ENCODE measurements at regions not wholly inside any gene's neighbourhood (a gene's known extent, or its start where the extent isn't known, plus 50 kb on each side); places are given as distances from the start of the nearest gene placed in this dataset.
A peak's percentile ranks its signal among the peaks of the same experiment; 100 is the strongest.

GRCh38 chr1:5343256-5344020 is 648.8 kb downstream of the NPHP4 start:
- Mint-ChIP-seq H3K4me1 (ENCODE audit: low read depth) (peaks cover 15% of the 10 kb centered on the region), H3K36me3 (peaks cover 6% of the 10 kb centered on the region), H3K27me3 (no peaks in the 10 kb centered on the region), H3K27ac (no peak overlapping the region), H3K4me3 (no peak overlapping the region), H3K9me3 (ENCODE audit: low read depth) (peaks cover 8% of the 10 kb centered on the region)

- H3K9me3 Mint-ChIP-seq (ENCODE audit: low read depth), result peaks cover 8% of the 10 kb centered on the region
- H3K36me3 Mint-ChIP-seq, result peaks cover 6% of the 10 kb centered on the region
- peaks cover 20% of the 10 kb centered on the region for H3K4me1 Mint-ChIP-seq (ENCODE audit: low read depth)
- H3K4me3 Mint-ChIP-seq, result no peak overlapping the region
- H3K27me3 Mint-ChIP-seq, result no peaks in the 10 kb centered on the region
- H3K27ac Mint-ChIP-seq, result no peak overlapping the region
These were observed 649.4 kb downstream of the NPHP4 start for GRCh38 chr1:5342830-5343229.

GRCh38 chr1:5342172-5342571 is 650.1 kb downstream of the NPHP4 start:
- Mint-ChIP-seq H3K4me1 (ENCODE audit: low read depth) (peaks cover 26% of the 10 kb centered on the region), H3K9me3 (ENCODE audit: low read depth) (peaks cover 4% of the 10 kb centered on the region), H3K27ac (no peak overlapping the region), H3K36me3 (peaks cover 6% of the 10 kb centered on the region), H3K4me3 (no peak overlapping the region), H3K27me3 (no peaks in the 10 kb centered on the region)

- Mint-ChIP-seq H3K36me3 (peaks cover 2% of the 10 kb centered on the region), H3K4me3 (no peak overlapping the region), H3K4me1 (ENCODE audit: low read depth) (peaks cover 29% of the 10 kb centered on the region), H3K27ac (no peak overlapping the region), H3K9me3 (ENCODE audit: low read depth) (no peaks in the 10 kb centered on the region), H3K27me3 (no peaks in the 10 kb centered on the region)
These were observed 650.8 kb downstream of the NPHP4 start for GRCh38 chr1:5341471-5341870.

GRCh38 chr1:5340560-5341130 is 651.6 kb downstream of the NPHP4 start:
- Mint-ChIP-seq H3K27ac (no peak overlapping the region), H3K4me1 (ENCODE audit: low read depth) (peaks cover 32% of the 10 kb centered on the region), H3K36me3 (no peaks in the 10 kb centered on the region), H3K4me3 (no peak overlapping the region), H3K27me3 (no peaks in the 10 kb centered on the region), H3K9me3 (ENCODE audit: low read depth) (no peaks in the 10 kb centered on the region)

- peaks cover 4% of the 10 kb centered on the region for H3K9me3 Mint-ChIP-seq (ENCODE audit: low read depth)
- peaks cover 32% of the 10 kb centered on the region for H3K4me1 Mint-ChIP-seq (ENCODE audit: low read depth)
- no peak overlapping the region for H3K27ac Mint-ChIP-seq
- no peaks in the 10 kb centered on the region for H3K27me3 Mint-ChIP-seq
- no peak overlapping the region for H3K4me3 Mint-ChIP-seq
- H3K36me3 Mint-ChIP-seq, result peaks cover 2% of the 10 kb centered on the region
These were observed 653.8 kb downstream of the NPHP4 start for GRCh38 chr1:5338466-5338865.

GRCh38 chr1:5333291-5333690 is 658.9 kb downstream of the NPHP4 start:
- no peak overlapping the region for H3K4me3 Mint-ChIP-seq
- H3K36me3 Mint-ChIP-seq, result peaks cover 2% of the 10 kb centered on the region
- peaks cover 4% of the 10 kb centered on the region for H3K9me3 Mint-ChIP-seq (ENCODE audit: low read depth)
- peaks cover 55% of the 10 kb centered on the region for H3K4me1 Mint-ChIP-seq (ENCODE audit: low read depth)
- no peak overlapping the region for H3K27ac Mint-ChIP-seq
- no peaks in the 10 kb centered on the region for H3K27me3 Mint-ChIP-seq

GRCh38 chr1:5331101-5331500 is 661.1 kb downstream of the NPHP4 start:
- H3K9me3 Mint-ChIP-seq (ENCODE audit: low read depth), result peaks cover 17% of the 10 kb centered on the region
- no peak overlapping the region for H3K4me3 Mint-ChIP-seq
- H3K27ac Mint-ChIP-seq, result no peak overlapping the region
- peaks cover 20% of the 10 kb centered on the region for H3K36me3 Mint-ChIP-seq
- peaks cover 52% of the 10 kb centered on the region for H3K4me1 Mint-ChIP-seq (ENCODE audit: low read depth)
- H3K27me3 Mint-ChIP-seq, result no peaks in the 10 kb centered on the region

GRCh38 chr1:5329068-5329739 is 663.0 kb downstream of the NPHP4 start:
- H3K4me1 Mint-ChIP-seq (ENCODE audit: low read depth), result peaks cover 60% of the 10 kb centered on the region
- H3K27me3 Mint-ChIP-seq, result no peaks in the 10 kb centered on the region
- H3K4me3 Mint-ChIP-seq, result peak overlapping the region; percentile 24
- peak overlapping the region; percentile 93 for H3K27ac Mint-ChIP-seq
- H3K36me3 Mint-ChIP-seq, result peaks cover 20% of the 10 kb centered on the region
- H3K9me3 Mint-ChIP-seq (ENCODE audit: low read depth), result peaks cover 17% of the 10 kb centered on the region

GRCh38 chr1:5324883-5325282 is 667.3 kb downstream of the NPHP4 start:
- H3K27me3 Mint-ChIP-seq, result no peaks in the 10 kb centered on the region
- peaks cover 32% of the 10 kb centered on the region for H3K9me3 Mint-ChIP-seq (ENCODE audit: low read depth)
- H3K4me1 Mint-ChIP-seq (ENCODE audit: low read depth), result peaks cover 44% of the 10 kb centered on the region
- no peak overlapping the region for H3K4me3 Mint-ChIP-seq
- peaks cover 23% of the 10 kb centered on the region for H3K36me3 Mint-ChIP-seq
- no peak overlapping the region for H3K27ac Mint-ChIP-seq

GRCh38 chr1:5318143-5318816 is 663.9 kb downstream of the AJAP1 start:
- H3K27me3 Mint-ChIP-seq, result no peaks in the 10 kb centered on the region
- H3K27ac Mint-ChIP-seq, result no peak overlapping the region
- H3K9me3 Mint-ChIP-seq (ENCODE audit: low read depth), result peaks cover 18% of the 10 kb centered on the region
- no peaks in the 10 kb centered on the region for H3K4me1 Mint-ChIP-seq (ENCODE audit: low read depth)
- H3K36me3 Mint-ChIP-seq, result peaks cover 5% of the 10 kb centered on the region
- no peak overlapping the region for H3K4me3 Mint-ChIP-seq

GRCh38 chr1:5317391-5317790 is 663.0 kb downstream of the AJAP1 start:
- peaks cover 5% of the 10 kb centered on the region for H3K36me3 Mint-ChIP-seq
- H3K27me3 Mint-ChIP-seq, result no peaks in the 10 kb centered on the region
- H3K27ac Mint-ChIP-seq, result no peak overlapping the region
- H3K4me3 Mint-ChIP-seq, result no peak overlapping the region
- no peaks in the 10 kb centered on the region for H3K4me1 Mint-ChIP-seq (ENCODE audit: low read depth)
- peaks cover 18% of the 10 kb centered on the region for H3K9me3 Mint-ChIP-seq (ENCODE audit: low read depth)

- no peak overlapping the region for H3K4me3 Mint-ChIP-seq
- H3K36me3 Mint-ChIP-seq, result no peaks in the 10 kb centered on the region
- no peaks in the 10 kb centered on the region for H3K27me3 Mint-ChIP-seq
These were observed 658.5 kb downstream of the AJAP1 start for GRCh38 chr1:5312862-5313261.

GRCh38 chr1:5312293-5312674 is 657.9 kb downstream of the AJAP1 start:
- Mint-ChIP-seq H3K36me3 (no peaks in the 10 kb centered on the region), H3K27ac (no peak overlapping the region), H3K27me3 (no peaks in the 10 kb centered on the region), H3K4me3 (no peak overlapping the region), H3K9me3 (ENCODE audit: low read depth) (no peaks in the 10 kb centered on the region), H3K4me1 (ENCODE audit: low read depth) (peaks cover 5% of the 10 kb centered on the region)

More at GRCh38 chr1:5312862-5313261, 658.5 kb downstream of the AJAP1 start:
- no peak overlapping the region for H3K27ac Mint-ChIP-seq
- H3K9me3 Mint-ChIP-seq (ENCODE audit: low read depth), result no peaks in the 10 kb centered on the region
- peaks cover 5% of the 10 kb centered on the region for H3K4me1 Mint-ChIP-seq (ENCODE audit: low read depth)

Measured in activated naive CD8-positive, alpha-beta T cell (primary cell).